ENCODE measurements at regions not wholly inside any gene's neighbourhood (a gene's known extent, or its start where the extent isn't known, plus 50 kb on each side); places are given as distances from the start of the nearest gene placed in this dataset.

DNA sequence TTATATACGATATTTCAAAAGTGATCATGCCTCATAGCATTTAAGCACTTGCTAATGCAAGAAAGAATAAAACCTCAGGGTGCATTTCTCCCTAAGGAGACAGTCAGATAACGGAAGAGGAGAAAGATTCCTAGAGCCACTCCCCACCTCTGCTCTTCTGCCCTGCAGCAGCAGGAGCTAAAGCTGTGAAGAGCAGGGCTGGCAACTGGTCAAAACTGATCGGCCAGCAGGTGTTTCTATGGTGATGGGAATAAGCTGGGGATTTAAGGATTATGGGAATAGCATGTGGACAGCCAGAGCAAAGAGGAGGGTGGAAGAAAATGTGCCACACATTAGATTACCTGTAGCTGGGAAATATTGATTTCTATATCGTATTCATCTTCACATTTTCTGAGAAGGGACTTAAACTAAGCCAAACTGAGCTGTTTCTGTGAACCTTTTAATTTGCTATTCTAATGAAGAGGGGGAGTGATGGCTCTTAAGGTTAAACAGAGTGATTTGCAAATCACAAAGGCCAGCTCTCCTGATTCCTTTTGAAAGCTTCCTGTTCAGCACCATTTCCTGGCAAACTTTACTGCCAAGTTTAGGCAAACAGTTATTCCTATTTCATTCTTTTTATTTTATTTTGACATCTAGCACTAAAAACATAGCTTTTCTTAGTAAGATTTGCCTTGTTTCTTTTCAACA lies 268.9 kb upstream of the PFKP start:
- Mint-ChIP-seq H3K36me3 (peaks cover 16% of the 10 kb centered on the region), H3K27ac (0 out of 2 replicates have a peak overlapping the region, but pooled peaks have one; percentile 81), H3K4me3 (peak overlapping the region; percentile 26; the same call in 1 of the 2 replicates), H3K4me1 (peaks cover 29% of the 10 kb centered on the region), H3K27me3 (ENCODE audit: low read depth) (no peaks in the 10 kb centered on the region), H3K9me3 (peaks cover 42% of the 10 kb centered on the region)
- CTCF ChIA-PET = interaction anchor here (0.8 to 1.5 kb wide), 4 partner anchors 17 to 178 kb away, joined by 3 to 5 read pairs (median 4); no protein-coding TSS in a partner anchor
- POLR2A ChIA-PET = interaction anchor here (0.6 kb wide), 1 partner anchor 310 kb away, joined by 4 read pairs; no protein-coding TSS in a partner anchor
- peak; percentile 92 for ATAC-seq
- no peak for TF ChIP-seq KAT7 (CRISPR knock-in tag; IDR thresholded peaks at IDR 0.05; ENCODE audit: borderline replicate concordance)
- TF ChIP-seq NFYB (CRISPR knock-in tag; conservative IDR thresholded peaks at IDR 0.05; ENCODE audit: low read depth) = no peak
- TF ChIP-seq ZBTB43 (CRISPR knock-in tag; IDR thresholded peaks at IDR 0.05) = no peak
- DNase-seq (ENCODE audit: low spot score) = peak; percentile 23

GRCh38 chr10:2791774-2792443 lies 275.4 kb upstream of the PFKP start:
- H3K36me3 Mint-ChIP-seq = peaks cover 16% of the 10 kb centered on the region
- H3K27me3 Mint-ChIP-seq (ENCODE audit: low read depth) = no peaks in the 10 kb centered on the region; the same call in none of the 2 replicates
- H3K4me3 Mint-ChIP-seq = no peak overlapping the region
- DNase-seq (ENCODE audit: low spot score) = no peak
- ChIA-PET POLR2A (no interaction called here), CTCF (no interaction called here)
- H3K27ac Mint-ChIP-seq = no peak overlapping the region
- no peak for ATAC-seq
- peaks cover 28% of the 10 kb centered on the region for H3K9me3 Mint-ChIP-seq
- peaks cover under 1% of the 10 kb centered on the region; the same call in 1 of the 2 replicates for H3K4me1 Mint-ChIP-seq
- TF ChIP-seq ZNF396 (CRISPR knock-in tag; IDR thresholded peaks at IDR 0.05; ENCODE audit: borderline replicate concordance) = no peak
- no peak for TF ChIP-seq HMGA2 (CRISPR knock-in tag; IDR thresholded peaks at IDR 0.05)
- no peak for TF ChIP-seq NFE2L1 (CRISPR knock-in tag; IDR thresholded peaks at IDR 0.05)
- TF ChIP-seq MAX (CRISPR knock-in tag; IDR thresholded peaks at IDR 0.05) = no peak
- TF ChIP-seq, protein P1, sequence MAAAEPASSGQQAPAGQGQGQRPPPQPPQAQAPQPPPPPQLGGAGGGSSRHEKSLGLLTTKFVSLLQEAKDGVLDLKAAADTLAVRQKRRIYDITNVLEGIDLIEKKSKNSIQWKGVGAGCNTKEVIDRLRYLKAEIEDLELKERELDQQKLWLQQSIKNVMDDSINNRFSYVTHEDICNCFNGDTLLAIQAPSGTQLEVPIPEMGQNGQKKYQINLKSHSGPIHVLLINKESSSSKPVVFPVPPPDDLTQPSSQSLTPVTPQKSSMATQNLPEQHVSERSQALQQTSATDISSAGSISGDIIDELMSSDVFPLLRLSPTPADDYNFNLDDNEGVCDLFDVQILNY (CRISPR knock-in tag; IDR thresholded peaks at IDR 0.05) = no peak
- TF ChIP-seq, protein P2, sequence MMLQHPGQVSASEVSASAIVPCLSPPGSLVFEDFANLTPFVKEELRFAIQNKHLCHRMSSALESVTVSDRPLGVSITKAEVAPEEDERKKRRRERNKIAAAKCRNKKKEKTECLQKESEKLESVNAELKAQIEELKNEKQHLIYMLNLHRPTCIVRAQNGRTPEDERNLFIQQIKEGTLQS (CRISPR knock-in tag; conservative IDR thresholded peaks at IDR 0.05) = no peak
- TF ChIP-seq, protein P3, sequence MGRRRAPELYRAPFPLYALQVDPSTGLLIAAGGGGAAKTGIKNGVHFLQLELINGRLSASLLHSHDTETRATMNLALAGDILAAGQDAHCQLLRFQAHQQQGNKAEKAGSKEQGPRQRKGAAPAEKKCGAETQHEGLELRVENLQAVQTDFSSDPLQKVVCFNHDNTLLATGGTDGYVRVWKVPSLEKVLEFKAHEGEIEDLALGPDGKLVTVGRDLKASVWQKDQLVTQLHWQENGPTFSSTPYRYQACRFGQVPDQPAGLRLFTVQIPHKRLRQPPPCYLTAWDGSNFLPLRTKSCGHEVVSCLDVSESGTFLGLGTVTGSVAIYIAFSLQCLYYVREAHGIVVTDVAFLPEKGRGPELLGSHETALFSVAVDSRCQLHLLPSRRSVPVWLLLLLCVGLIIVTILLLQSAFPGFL (CRISPR knock-in tag; IDR thresholded peaks at IDR 0.05; ENCODE audit: borderline replicate concordance) = no peak
- TF ChIP-seq ZSCAN18 (CRISPR knock-in tag; IDR thresholded peaks at IDR 0.05) = no peak
- TF ChIP-seq ZNF532 (CRISPR knock-in tag; IDR thresholded peaks at IDR 0.05; ENCODE audit: borderline replicate concordance) = no peak
- TF ChIP-seq SMAD4 (CRISPR knock-in tag; IDR thresholded peaks at IDR 0.05) = no peak
- TF ChIP-seq GRHL2 (CRISPR knock-in tag; IDR thresholded peaks at IDR 0.05; ENCODE audit: insufficient replicate concordance, severe bottlenecking) = no peak
- TF ChIP-seq ZNF671 (CRISPR knock-in tag; IDR thresholded peaks at IDR 0.05) = no peak
- TF ChIP-seq SMAD3 (CRISPR knock-in tag; IDR thresholded peaks at IDR 0.05; ENCODE audit: borderline replicate concordance) = no peak
- no peak for TF ChIP-seq MLX (CRISPR knock-in tag; IDR thresholded peaks at IDR 0.05)
- no peak for TF ChIP-seq ZNF121 (CRISPR knock-in tag; IDR thresholded peaks at IDR 0.05)
